Stimulated activated CD8-positive, alpha-beta memory T cell treated with anti-CD3 and anti-CD28 coated beads, Interleukin-7, amount 100 ng/mL, for 48 hours (primary cell): ENCODE measurements at regions not wholly inside any gene's neighbourhood (a gene's known extent, or its start where the extent isn't known, plus 50 kb on each side); places are given as distances from the start of the nearest gene placed in this dataset.
"Not testable (repeated sequence)": the region's sequence is repeated elsewhere in the genome, so short reads cannot be mapped to it uniquely, and the experiment has no call there.

Source experiments
- DNase-seq, 2 donors: peaks; one replicate each; pipeline ENCODE4 v3.0.0-alpha.2; 2020; ENCODE audit warnings: low read depth in 1 of 2; ENCODE audit errors: extremely low read depth in 1 of 2

DNA sequence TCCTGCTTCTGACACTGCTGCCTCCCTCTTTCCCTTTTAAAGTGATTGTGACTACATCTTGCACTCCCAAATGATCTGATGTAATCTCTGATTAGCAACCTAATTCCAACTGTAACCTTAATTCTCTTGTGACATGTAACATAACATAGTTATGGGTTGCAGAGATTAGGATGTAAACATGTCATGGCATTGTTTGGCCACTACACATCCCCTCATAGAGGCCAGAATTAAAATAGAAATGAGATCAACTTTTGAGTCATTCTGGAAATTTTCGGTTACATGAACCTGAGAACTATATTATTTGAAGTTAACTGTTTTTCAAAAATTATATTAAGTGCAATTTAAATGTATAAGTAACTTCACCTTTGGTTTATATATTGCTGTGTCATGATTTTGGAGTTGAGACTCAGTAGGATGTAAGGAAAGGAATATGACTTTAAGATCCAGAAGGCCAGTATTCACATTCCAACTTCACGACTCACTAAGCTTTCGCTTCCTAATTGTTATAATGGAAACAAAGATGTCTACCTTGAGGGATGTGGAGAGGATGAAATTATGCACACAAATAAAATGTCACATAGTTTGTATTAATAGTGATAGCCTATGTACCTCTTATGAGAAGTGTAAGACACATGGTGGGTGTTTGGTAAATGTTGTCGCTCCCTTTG, 611.9 kb upstream of the MAP3K7 start:
- DNase-seq = no peak

DNA sequence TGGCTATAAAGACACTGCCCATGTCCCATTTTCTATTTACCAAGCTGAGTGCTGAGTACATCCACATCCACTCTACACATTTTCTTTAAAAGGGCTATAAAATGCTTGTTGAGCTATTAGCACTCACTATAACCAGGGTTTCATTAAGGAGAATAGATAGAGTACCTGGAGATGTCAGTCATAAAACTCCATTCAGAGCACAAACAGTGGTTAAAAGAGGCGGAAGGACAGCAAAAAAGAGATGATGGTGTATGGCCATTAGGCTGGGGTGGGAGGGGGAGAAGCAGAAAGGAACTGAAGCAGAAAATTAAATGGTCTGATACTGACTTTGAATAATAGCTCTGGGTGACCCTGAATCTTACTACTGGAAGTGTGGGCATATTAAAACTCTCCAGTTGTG, 609.9 kb upstream of the MAP3K7 start:
- DNase-seq = no peak

DNA sequence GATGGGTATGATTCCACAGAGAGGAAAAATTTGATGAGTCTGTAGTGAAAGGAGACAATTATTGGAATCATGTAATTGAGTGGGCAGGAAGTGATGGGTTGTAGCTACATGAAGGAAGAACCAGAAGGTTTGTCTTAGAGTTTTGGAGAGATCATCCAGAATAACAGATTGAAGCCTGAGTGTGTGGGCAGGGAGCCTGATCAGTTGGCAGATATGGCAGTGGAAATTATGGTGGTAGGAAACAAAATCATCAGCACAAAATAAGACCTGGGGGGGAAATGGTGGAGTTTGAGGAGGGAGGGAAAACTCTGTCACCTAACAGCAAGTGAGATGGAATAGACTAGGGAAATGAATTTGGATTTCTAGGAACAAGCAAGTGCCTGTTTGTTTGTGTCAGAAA, 606.6 kb upstream of the MAP3K7 start:
- DNase-seq = no peak

DNA sequence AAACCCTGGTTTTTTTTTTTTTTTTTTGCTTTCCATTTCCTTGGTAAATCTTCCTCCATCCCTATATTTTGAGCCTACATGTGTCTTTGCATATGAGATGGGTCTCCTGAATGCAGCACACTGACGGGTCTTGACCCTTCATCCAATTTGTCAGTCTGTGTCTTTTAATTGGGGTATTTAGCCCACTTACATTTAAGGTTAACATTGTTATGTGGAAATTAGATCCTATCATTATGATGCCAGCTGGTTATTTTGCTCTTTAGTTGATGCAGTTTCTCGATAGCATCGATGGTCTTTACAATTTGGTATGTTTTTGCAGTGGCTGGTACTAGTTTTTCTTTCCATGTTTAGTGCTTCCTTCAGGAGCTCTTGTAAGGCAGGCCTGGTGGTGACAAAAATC, 603.2 kb upstream of the MAP3K7 start:
- not testable (repeated sequence) for DNase-seq

DNA sequence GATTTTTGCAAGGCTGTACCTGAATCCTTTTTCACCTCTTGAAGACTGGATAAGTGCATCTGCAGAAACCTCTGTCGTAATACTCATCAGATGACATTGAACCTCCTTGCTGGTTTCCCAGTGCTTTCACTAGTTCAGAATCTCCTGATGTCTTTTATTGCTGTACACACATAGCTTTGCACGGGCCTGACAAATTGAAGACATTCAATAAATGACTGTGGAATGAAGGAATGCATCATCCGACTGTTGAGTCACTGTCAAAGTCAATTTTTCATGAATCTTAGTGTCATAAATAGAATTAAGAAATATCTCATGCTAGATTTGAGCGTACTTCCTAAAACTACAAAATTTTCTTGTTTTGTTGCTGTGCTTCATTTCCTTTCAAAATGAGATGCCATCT, 598.2 kb upstream of the MAP3K7 start:
- no peak for DNase-seq

DNA sequence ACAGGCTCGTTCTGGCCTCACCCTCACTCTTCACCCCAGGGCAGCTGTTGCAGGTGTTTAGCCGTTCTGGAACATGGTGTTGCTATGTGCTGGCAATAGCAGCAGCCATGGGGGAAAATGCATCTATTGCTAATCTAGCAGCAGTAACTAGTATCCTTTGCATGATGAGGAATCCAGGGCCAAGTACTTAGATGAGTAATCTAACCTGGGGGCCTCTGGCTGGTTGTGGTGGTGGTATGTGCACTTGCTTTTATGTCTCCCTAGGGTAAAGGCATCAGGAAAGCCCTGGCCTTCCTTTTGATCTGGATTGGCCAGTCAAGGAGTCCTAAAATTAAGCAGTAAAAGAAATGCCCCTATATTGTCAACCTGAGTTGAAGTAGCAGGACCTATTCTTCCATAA, 594.5 kb upstream of the MAP3K7 start:
- DNase-seq = no peak

DNA sequence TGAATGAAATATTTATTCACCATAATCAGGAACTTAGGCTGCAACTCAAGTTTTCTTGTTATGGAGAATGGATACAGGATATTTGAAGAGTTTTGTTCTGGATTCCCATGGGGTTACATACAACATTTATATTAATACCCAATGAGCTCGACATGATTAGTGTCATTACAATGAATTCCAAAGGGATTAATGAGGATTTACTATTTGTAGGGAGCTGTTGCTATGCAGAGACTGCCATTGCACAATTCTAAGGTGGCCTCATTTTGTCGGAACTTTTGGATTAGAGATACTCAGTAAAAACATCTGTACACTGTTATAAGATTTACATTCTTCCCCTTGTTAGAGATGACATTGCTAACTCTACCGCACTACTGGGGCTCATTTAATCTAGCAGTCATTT, 586.8 kb upstream of the MAP3K7 start:
- DNase-seq = no peak

DNA sequence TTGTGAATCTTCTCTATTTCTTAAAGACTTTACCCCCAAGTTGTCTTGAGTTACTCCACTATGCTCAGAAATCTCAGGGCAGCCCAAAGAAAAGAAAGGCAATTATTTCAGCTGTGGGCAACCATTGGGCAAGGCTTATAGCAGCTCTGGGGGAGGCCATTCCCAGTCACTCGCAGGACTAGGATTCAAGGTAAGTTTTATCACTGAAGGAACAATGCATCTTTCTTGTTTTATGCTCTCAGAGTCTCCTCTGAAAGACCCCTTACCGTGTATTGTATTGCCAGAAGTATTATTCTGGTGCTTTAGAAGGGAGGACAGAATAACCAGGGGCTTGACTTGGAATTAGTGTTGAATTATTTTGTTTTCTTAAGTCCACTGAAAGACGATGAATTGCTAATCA, 586.3 kb upstream of the MAP3K7 start:
- DNase-seq = no peak

DNA sequence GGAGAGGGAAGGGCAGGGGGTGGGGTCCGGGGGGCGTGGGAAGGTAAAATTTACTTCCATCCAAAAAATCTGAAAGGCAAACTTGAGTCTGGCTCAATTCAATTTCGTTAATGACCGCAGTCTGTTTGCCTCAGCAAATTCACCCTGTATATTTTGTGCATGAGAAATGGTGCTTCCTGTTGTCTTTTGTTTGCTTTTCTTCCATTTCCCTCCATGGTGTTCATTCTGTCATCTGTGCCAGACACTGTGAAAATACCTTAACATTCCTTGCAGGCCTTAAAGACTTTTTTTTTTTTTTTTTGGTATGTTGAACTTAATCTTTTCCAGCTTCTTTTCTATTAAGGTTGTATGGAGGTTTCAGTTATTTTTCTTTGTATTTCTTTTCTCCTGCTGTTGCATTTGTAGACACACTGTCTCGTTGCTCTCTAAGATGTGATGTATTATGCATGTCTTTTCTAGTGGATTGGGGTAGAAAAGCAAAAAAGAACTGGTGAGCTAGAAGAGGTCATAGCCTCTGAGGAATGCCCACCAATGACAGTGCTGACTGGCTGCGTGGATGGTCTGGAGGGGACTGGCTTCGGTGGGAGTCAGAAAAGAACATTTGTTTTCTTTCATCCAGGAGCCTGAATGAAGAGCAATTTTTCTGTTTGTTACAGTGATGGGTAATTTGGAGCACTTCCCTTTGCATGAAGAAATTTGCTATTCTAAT, 585.0 kb upstream of the MAP3K7 start:
- DNase-seq = no peak

DNA sequence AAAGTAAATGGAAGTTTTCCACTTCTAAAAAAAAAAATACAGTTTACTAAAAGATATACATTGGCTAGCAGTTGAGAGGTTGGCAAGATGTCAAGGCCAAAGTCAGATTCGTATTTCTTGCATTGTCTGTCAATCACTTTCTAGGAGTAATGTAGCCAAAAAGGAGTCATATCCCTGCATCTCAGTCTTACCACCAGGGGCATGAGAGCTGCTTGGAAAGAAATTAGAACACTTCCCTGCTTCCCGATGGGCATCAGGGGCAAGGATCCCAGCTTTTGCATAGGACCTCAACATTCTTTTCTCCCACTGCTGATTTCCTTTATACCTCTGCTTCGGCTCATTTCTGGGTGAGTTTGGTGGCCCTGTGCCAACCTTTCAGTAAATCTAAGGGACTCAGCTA, 581.0 kb upstream of the MAP3K7 start:
- DNase-seq = no peak

DNA sequence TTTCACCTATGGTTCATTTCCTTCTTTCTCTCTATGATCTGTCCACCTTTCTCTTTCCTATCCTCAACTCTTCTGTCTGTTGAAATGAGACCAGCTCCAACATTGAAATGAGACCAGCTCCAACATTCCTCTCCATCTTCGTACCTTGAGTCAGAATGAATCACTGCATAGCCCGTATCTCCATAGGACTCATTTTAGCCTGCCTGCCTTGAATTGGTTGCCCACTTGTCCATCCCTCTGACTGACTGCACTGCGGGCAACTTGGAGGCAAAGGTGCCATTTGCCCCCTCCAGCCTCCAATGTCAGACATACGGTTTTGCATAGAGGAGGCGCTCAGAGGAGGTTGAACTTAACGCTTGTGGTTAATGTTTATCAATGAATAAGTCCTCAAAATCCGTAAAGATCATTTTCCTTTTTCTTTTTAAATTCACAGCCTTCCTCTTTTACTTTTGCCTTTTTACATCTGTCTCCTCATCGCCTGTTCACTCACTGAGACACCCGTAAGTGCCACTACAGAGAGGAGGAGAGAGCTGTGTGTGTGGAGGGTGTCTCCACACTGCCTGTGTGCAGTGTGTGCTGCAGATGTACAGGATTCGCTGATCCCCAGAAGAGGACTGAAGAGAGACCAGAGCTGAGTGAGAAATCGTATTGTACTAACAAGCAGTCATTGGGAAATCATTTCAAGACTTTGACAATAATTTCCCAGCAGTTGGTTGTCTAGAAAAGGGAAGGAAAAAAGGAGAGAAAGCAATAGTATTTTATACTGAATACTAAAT, 579.6 kb upstream of the MAP3K7 start:
- no peak for DNase-seq

DNA sequence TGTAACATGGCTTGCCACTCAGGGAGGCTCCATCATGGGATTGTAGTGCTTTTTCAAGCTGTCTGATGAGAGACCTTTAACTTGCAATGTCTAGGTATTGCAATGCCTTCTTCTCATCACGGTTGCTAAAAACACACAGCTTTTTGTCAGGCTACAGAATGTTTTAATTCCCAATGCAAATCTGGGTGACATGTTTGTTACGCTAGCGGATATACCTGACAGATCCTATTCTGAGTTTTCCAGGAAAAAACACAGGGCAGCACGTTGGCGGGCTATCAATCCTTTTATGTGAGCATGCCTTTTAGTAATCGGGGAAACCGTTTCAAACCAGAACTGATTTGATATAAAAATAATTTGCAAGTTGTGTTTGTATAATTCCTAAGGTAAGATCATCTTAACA, 577.2 kb upstream of the MAP3K7 start:
- no peak for DNase-seq

DNA sequence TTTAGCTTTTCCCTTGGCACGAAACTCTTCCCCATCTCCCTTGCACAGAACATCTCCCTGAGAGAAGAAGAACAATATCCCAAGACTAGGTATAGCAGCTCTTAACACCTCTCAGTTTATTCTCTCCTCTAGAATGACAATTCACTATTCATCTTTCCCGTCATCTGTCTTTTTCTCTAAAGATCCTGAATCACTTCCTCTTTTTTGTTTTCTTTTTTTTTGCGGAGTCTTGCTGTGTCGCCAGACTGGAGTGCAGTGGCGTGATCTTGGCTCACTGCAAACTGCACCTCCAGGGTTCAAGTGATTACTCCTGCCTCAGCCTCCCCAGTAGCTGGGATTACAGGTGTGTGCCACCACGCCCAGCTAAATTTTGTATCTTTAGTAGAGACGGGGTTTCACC, 574.4 kb upstream of the MAP3K7 start:
- no peak for DNase-seq

DNA sequence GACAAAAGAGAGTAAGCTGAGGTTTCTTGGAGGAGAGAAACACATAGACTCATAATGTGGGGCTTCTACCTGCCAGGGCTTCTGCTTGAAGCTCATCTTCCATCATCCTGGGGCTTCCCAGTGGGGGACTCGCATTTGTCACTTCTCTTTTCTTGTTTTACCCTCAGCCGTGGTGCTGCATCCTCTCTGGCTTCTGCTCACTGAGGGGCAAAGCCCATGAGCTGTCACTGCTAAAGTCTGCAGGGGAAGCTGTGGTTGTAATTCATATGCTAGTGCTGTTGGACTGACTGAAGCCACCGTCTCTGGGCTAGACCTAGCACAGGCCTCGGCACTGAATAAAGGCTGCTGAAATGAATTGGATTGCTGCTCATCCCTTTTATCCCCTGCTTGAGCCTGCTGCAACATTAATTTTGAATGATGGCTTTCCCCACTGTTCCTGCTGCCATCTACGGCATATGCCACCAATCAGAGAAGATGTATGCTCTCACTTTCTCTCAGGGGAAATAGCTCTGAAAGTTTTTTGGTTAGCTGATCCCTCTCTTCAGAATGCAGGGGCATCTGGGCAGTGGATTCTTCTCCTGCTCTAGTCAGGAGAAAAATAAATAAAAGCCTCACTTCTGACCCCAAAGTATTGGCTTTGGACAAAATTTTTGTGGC, 568.4 kb upstream of the MAP3K7 start:
- no peak for DNase-seq

DNA sequence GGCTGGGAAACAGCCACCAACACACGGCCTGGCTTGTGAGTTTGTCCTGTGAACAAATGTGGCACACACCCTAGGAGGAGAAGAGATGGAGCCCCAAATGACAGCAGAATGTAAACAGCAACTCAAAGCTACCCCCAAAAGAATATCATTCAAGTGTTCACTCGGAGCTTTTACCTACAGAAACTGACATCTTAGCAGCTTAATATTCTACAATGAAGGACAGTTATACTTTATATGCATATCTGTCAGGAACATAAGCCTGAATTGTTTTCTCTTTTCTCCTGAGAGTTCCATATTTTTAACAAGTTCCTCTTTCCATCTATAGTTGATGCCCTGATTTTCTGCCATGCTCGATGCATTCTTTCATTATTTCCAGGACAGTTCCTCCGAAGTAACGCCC, 566.0 kb upstream of the MAP3K7 start:
- DNase-seq = no peak

DNA sequence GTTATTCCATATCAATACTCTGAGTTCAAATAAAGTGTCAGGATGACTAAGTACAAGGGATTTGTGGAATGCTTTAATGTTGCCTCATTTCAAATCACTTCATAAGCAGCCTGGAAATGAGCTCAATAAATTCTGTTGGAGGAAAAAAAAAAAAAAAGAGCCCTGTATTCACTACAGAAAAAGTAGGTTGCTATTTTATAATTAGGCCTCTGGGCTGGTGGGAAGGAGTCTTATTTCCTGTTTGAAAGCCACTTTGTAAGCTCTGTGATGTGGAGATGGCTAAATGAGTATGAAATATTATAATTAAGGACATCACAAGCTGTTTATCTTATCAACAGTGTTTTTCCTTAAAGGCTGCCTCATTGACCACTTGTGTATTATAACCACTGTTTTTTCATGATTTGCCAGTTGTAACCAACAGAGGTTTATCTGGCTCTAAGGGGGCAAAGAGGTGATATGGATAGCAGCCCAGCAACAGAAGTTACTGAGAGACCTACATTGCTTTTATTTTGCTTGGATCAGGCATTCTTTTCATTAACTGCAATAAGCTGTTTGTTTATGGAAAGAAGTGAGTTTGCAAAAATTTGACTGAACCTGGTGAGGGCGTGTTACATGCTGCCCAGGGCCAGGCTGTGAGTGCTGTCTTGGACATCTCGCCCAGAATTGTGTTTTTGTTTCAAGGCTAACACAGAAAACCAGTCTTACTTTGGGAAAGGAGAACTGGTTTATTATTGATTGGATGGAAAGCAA, 563.3 kb upstream of the MAP3K7 start:
- no peak for DNase-seq

DNA sequence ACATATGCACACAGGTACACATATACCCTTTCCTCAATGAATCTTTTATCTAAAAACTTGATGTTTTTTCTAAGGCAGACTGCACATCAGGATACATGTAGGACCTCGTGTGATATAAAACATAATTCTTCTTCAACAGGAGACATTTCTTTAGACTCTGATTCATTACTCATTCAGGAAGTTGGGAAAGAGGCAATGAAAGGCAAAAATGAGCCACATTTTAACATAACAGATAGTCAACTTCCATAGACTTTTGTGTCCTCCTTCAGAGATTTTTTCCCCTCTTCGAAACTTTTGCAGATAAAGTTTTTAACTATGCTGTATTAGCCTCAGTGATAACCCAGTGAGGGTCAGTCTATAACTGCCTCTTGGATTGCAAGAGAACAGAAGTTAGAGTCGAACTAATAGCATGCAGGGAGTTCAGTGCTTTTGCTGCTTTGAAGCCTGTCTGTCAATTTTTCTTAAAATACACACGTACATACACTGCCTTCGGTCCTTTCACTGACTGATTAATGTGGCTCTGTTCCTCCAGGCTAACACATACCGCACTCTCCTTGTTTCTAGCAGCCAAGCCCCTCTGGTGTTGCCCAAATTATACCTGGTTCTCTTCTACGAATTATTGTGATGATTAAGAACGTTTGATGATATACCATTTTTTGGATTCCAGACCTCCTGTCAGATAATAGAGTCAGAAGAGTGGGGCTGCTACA, 562.5 kb upstream of the MAP3K7 start:
- DNase-seq = no peak

DNA sequence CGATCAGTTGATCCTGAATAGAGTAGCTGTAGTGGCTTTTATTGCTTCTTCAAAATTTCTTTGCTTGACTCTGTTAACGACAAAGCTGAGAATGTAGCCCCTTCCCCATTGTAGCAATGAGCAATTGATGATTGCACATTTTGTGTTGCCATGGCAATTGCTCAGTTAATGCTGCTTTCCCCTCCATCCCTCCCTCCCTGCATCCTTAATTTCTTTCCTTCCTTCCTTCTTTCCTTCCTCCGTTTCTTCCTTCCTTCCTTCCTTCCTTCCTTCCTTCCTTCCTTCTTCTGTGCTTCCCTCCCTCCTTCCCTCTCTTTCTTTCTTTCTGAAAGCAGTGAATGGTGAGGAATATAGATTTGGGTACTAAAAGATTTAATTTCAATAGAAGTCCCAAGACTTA, 557.3 kb upstream of the MAP3K7 start:
- no peak for DNase-seq

DNA sequence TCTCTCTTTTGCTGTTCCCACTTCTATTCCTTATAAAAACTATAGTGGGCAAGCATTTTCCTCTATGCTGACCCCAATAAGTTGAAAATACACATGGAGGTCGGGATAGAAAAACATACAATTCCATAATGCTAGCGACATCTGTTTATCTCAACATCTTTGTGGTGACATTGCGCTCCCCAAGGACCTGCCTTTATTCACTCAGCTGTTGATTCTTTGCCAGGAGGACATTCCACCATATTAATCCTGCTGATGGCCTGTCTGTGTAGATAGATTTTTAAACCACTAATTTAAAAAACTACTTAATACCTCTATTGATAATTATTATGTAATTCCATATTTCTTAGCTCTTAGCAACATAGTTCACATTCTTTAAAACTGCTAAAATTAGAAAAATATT, 555.3 kb upstream of the MAP3K7 start:
- no peak for DNase-seq

DNA sequence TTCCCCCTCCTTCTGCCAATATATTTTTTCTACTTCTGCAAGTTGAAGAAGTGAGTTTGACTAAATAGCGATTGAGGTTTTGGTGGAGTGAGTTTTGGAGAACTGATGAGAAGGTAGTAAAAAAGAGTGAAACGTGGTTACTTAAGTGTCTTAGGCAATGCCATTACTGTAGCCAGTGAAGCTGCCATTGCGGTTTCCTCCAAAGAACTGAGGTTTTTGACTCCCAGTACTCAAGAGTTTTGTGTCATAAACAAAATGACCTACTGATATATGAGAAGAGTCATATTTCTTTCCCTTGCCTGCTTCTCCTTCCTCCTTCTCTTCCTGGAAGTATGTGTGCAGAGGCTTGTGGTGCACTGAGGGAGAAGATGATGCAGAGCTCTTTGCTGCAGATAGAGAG, 554.5 kb upstream of the MAP3K7 start:
- DNase-seq = no peak
